GM18517 (cell line): ENCODE measurements at regions not wholly inside any gene's neighbourhood (a gene's known extent, or its start where the extent isn't known, plus 50 kb on each side); places are given as distances from the start of the nearest gene placed in this dataset.
"Not testable (repeated sequence)": the region's sequence is repeated elsewhere in the genome, so short reads cannot be mapped to it uniquely, and the experiment has no call there.

ENCODE experiments used
- ATAC-seq: cut with Tn5 transposase; IDR thresholded peaks from one replicate; pipeline ENCODE4 v1.9.1; 2021; ENCODE audit warnings: mild to moderate bottlenecking, moderate library complexity; ENCODE audit not compliant: unreplicated experiment

GRCh38 chr12:126907900-126908764 is 1358.8 kb upstream of the TMEM132C start:
- no peak for ATAC-seq

- no peak for ATAC-seq
Observed at GRCh38 chr12:126908765-126909142, 1358.2 kb upstream of the TMEM132C start.

- no peak for ATAC-seq
Observed at GRCh38 chr12:126910570-126910969, 1356.4 kb upstream of the TMEM132C start.

DNA sequence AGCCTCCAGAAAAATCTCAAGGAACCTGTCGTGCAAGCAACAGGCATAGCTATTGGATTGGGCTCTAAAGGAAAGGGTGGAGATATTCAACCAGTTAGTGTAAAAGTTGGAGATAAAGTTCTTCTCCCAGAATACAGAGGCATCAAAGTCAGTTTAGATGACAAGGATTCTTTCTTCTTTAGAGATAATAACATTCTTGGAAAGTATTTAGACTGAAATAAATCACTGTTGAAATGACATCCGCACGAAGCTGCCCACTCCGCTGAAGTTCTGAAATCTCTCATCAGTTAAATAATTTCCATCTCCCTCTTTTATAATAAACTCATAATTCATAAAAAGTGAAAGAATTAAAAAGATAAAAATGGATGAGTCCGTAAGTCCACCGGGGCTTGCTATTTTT is 1354.9 kb upstream of the TMEM132C start:
- ATAC-seq, result no peak

DNA sequence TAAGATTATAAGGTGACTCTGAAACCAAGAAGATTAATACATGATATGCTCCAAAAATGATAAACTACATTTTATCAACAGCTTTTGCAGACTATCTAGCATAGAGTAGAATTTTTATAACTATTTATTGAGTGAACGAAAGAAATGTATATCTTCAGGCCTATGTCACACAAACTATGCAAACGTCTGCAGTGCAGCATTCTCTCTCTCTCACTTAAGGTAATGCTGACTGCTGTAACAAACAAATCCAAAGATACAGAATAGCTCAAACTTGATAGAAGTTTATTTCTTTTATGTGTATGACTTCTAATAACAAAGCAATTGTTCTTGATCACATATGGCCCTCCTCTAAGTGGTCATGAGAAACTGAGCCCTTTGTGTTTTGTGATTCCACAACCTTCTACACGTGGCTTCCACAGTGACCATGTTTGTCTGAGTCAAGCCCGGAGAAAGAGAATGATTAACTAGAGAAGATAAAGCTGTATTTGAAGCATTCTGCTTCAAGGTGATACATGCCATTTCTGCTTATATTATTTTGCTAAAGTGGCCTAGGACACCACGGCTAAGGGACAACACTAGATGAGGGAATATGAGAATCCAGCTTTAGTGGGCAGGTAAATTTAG is 1352.7 kb upstream of the TMEM132C start:
- ATAC-seq, result no peak

GRCh38 chr12:126915309-126915708 is 1351.7 kb upstream of the TMEM132C start:
- ATAC-seq, result no peak

- ATAC-seq, result no peak
Observed at GRCh38 chr12:126926023-126926594, 1340.9 kb upstream of the TMEM132C start.

DNA sequence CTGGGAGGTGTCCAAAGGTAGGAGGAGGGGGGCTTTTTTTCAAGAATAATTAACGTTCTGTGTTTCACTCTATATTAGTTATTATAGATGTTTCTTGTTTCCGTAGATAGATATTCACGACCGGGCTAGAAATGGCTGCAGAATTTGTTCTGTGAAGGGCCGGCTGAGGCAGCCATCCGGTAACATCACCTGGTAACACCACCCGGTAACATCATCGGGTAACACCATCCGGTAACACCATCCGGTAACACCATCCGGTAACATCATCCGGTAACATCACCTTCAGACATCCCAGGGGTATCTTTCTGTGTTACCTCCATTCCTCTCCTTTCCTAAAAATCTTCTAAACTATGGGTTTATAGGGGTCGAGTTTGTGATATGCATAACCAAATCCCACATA is 1336.7 kb upstream of the TMEM132C start:
- no peak for ATAC-seq

DNA sequence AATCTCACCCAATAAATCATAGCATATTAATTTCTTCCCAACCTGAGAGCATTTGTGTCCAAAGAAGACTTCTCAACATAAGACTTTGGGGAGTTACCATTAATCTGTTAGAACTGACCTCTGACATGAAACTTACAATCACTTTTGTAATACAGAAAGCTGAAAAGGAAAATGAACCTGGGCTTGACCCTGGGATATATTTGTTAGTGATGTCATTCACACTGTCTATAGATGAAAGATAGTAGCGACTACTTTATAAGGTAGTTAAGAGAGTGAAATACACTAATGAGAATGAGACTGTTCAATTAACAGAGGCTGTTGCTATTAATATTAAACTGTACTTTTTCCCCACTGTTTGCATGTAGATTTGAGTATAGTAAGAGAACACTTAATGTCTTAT is 1334.8 kb upstream of the TMEM132C start:
- ATAC-seq, result no peak

GRCh38 chr12:126935435-126935834 is 1331.5 kb upstream of the TMEM132C start:
- no peak for ATAC-seq

DNA sequence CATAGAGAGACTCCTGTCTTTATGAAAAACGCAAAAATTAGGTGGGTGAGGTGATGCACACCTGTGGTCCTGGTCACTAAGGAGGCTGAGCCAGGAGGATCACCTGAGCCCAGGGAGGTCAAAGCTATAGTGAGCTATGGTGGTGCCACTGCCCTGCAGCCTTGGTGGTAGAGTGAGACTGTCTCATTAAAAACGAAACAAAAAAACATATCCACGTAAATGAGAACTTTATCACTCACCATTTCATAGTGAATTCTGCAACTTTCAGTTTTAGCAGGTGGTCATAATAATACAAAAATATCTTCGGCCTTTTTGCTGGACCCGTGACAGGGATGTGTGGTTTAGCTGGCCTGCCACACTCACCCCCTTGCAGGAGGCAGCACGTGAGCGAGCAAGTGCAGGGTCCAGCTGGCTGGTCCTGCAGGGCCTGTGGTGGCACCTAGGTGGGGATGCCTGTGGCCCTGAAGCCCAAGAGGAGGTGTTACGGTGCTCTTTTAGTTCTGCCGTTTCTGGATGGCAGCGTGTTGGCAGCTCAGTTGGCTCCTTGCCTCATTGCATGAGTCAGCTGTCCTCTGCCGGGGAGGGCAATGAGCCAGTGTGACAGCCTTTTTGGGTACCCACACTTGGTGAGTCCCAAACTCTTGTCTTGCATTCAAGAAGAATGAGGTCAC is 1330.7 kb upstream of the TMEM132C start:
- no peak for ATAC-seq

DNA sequence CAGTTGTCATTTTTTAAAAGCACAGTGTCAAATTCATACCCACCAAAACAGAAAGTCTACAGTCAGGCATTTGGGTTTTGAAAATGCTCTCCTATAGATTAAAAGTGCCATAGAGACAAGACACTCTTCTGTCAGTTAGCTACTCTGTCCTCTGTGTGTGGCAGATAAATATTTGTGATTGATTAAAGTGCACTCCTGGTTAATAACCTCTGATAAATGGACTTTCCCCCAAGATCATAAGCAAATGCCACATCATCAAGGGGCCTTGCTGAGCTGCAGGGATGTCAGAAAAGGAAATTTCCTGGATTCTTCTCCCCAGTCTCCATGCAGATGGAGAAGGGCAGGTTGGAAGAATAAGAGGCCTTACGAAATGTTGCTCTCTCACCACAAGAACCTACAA is 1329.5 kb upstream of the TMEM132C start:
- no peak for ATAC-seq

GRCh38 chr12:126944684-126945083 is 1322.3 kb upstream of the TMEM132C start:
- no peak for ATAC-seq

DNA sequence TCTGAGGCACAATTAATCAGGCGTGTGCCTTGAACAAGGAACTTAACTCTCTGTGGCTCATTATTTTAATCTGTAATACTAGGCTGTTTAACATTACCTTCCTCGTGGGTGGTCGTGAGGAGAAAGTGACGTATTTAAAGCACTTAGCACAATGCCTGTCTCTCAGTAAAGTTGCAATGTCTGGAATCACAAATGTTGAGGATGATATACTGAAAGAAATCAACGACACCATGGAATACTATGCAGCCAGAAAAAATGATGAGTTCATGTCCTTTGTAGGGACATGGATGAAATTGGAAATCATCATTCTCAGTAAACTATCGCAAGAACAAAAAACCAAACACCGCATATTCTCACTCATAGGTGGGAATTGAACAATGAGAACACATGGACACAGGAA is 1320.0 kb upstream of the TMEM132C start:
- ATAC-seq, result not testable (repeated sequence)

- ATAC-seq, result no peak
Observed at GRCh38 chr12:126949558-126949957, 1317.4 kb upstream of the TMEM132C start.

DNA sequence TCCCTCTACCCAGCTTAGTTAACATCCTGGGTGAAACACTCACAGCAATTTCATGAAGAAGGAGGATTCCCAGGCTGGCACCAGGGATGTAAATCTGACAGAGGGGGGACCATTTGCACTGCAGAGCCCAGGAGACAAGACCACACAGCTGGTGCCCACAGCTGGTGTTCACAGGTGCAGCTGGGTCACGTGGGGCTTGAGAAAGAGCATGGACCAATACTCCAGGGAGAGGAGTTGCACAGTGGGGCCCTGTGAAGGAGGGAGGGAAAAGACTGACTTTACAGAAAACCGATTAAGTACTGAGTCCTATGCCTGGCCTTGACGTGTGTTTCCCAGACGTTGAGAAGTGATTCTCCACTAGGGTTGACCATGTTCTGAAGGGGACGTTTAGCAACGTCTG is 1316.7 kb upstream of the TMEM132C start:
- no peak for ATAC-seq

DNA sequence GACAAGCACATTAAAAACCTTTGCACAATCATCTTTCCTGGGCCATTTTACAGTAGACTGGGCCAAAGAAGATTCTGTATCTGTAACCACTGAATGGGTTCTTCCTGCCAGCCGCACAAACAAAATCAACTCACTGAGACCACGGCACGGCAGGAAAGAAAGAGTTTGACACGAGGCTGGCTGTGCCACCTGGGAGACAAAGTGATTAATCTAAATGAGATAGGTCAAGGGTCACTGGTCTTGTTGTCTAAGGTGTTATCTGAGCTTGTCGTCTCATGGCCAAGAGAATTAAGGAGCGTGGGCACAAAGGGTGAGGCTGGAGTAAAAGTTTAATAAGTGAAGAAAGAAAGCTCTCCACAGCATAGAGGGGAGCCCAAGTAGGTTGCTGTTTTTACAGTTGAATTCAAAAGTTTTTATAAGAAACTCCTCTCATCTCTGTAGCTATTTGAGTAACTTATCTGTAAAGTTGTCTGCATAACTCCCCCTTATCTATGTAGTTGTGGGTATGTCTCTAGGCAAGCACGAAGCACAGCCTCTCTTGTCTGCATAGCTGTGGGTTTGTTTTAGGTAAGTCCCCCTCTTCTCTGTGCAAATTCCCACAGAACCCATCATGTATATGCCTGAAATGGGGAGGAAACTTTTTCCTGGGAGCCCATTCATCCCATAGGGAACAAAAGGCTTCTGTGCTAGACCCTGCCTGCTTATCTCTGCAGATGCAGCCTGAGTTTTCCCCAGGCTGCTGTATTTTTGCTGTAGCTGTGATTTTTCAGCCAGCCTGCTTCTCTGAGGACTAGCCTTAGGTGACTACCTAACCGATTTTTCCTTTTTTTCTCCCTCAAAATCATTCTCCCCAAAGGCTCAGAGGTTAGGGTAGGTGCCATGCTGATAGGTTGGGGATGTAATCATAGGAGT is 1314.6 kb upstream of the TMEM132C start:
- no peak for ATAC-seq

DNA sequence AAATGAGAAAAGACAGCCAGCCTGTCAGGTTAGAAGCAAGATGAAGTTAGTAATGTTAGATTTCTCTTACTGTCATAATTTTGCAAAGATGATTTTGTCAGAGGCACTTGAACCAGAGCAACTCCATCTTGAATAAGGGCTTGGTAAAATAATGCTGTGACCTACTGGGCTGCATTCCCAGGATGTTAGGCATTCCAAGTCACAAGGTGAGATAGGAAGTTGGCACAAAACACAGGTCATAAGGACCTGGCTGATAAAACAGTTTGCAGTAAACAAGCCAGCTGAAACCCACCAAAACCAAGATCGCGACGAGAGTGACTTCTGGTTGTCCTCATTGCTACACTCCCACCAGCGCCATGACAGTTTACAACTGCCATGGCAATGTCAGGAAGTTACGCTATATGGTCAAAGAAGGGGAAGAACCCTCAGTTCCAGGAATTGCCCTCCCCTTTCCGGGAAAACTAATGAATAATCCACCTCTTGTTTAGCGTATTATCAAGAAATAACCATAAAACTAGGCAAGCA is 1313.5 kb upstream of the TMEM132C start:
- ATAC-seq, result no peak

DNA sequence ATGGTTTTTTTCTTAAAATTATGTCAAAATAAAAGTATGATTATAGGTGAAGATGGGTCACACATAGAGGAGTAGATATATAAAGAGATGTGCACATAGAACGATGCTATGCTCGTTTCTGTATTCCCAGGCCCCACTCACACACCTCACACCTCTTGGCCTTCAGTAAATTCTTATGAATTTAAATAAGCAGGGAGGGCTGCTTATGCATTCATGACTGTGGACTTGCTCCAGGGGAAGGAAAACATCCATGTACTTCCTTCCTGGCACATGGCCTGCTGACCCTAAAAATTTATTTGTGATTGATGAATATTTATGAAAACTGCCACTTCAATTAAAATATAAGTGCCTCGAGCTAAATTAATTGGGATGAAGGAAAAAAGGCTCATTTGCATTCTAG is 1306.7 kb upstream of the TMEM132C start:
- ATAC-seq, result no peak

- ATAC-seq, result no peak
Observed at GRCh38 chr12:126960709-126961108, 1306.3 kb upstream of the TMEM132C start.
